ENCODE measurements at regions not wholly inside any gene's neighbourhood (a gene's known extent, or its start where the extent isn't known, plus 50 kb on each side); places are given as distances from the start of the nearest gene placed in this dataset.

DNA sequence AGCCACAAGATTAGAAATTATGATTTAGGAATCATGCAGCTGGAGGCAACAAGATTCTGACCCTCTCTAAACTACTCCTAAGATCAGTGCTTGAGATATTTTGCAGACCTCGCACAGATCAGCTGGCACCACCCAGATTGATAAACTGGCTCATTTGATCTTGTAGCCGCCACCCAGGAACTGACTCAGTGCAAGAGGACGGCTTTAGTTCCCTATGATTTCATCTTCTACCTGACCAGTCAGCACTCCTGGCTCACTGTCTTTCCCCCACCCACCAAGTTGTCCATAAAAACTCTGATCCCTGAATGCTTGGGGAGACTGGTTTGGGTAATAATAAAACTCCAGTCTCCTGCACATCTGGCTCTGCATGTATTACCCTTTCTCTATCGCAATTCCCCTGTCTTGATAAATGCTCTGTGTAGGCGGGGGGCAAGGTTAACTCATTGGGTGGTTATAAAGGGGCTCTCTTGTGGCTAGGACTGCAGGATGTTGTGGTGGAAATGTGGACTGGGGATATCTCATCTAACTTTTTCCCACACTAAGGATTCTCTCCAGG lies 96.1 kb downstream of the ARL6IP6 start:
- TF ChIP-seq POLR2A (IDR thresholded peaks at IDR 0.05): no peak
- TF ChIP-seq, protein P1, sequence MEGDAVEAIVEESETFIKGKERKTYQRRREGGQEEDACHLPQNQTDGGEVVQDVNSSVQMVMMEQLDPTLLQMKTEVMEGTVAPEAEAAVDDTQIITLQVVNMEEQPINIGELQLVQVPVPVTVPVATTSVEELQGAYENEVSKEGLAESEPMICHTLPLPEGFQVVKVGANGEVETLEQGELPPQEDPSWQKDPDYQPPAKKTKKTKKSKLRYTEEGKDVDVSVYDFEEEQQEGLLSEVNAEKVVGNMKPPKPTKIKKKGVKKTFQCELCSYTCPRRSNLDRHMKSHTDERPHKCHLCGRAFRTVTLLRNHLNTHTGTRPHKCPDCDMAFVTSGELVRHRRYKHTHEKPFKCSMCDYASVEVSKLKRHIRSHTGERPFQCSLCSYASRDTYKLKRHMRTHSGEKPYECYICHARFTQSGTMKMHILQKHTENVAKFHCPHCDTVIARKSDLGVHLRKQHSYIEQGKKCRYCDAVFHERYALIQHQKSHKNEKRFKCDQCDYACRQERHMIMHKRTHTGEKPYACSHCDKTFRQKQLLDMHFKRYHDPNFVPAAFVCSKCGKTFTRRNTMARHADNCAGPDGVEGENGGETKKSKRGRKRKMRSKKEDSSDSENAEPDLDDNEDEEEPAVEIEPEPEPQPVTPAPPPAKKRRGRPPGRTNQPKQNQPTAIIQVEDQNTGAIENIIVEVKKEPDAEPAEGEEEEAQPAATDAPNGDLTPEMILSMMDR (IDR thresholded peaks at IDR 0.05 in 4 of 5, conservative IDR thresholded peaks at IDR 0.05 in 1 of 5): no peak
